NT2/D1 (cell line): ENCODE measurements at regions not wholly inside any gene's neighbourhood (a gene's known extent, or its start where the extent isn't known, plus 50 kb on each side); places are given as distances from the start of the nearest gene placed in this dataset.

ENCODE experiments used
- SUZ12 ChIP-seq: IDR thresholded peaks from 2 replicates; pipeline ENCODE4 v1.6.1; 2011; ENCODE audit not compliant: insufficient read length, insufficient read depth; ENCODE audit errors: extremely low read depth
- YY1 ChIP-seq: IDR thresholded peaks from 2 replicates; pipeline ENCODE4 v1.6.1; 2011; ENCODE audit not compliant: insufficient read length, insufficient read depth
- ZNF274 ChIP-seq: IDR thresholded peaks from 2 replicates; pipeline ENCODE4 v1.6.1; 2011; ENCODE audit warnings: mild to moderate bottlenecking, low read depth, low read length

DNA sequence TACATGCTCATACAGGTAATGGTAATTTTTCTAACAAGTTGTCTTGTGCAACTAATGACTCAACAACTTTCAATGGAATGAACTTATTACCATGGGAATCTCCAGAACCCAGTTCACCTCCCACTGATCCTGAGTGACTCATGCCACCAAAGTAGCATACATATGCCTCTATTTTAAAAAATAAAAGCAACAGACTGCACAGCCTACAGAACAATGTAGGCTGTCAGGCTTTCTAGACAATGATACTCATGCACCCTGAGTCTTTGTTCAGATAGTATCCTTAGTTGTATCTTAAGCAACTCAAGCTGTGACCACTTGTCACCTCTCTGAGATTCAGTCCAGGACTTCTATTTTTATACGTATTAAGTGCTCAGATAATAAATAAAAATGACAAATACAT, 531.0 kb upstream of the SETBP1 start:
- TF ChIP-seq ZNF274 (no peak), YY1 (no peak), SUZ12 (no peak)
